ENCODE measurements at regions not wholly inside any gene's neighbourhood (a gene's known extent, or its start where the extent isn't known, plus 50 kb on each side); places are given as distances from the start of the nearest gene placed in this dataset. TPM values are rescaled to one million over a fixed set of nuclear protein-coding genes. Genes with fewer than 3 reads are reported as not detected.

GRCh38 chr10:42112331-42113157 lies 525.8 kb downstream of the ZNF33B start:
- Histone ChIP-seq H3K36me3 (ENCODE audit: control insufficient read depth, insufficient read depth, low read length) (no peaks in the 10 kb centered on the region), H3K4ac (ENCODE audit: low read depth, low read length) (no peak overlapping the region), H3K18ac (ENCODE audit: low read length) (no peak overlapping the region), H3K79me1 (ENCODE audit: low read length) (no peaks in the 10 kb centered on the region), H2BK15ac (replicated peaks; ENCODE audit: low read depth) (no peak overlapping the region), H3K79me2 (ENCODE audit: control insufficient read depth, insufficient read depth, low read length) (no peaks in the 10 kb centered on the region), H3K4me3 (ENCODE audit: low read length) (no peak overlapping the region), H3K23ac (ENCODE audit: low read length) (no peak overlapping the region), H2AK5ac (ENCODE audit: low read length) (no peak overlapping the region), H4K8ac (ENCODE audit: low read depth, low read length) (no peak overlapping the region), H3K27me3 (ENCODE audit: insufficient read depth, low read length, poor library complexity) (no peaks in the 10 kb centered on the region), H4K5ac (ENCODE audit: low read length) (no peak overlapping the region), H3K4me2 (ENCODE audit: low read length) (no peak overlapping the region), H3K9ac (ENCODE audit: low read length) (no peak overlapping the region), H2BK120ac (ENCODE audit: low read depth, low read length) (no peak overlapping the region), H3K56ac (ENCODE audit: low read length) (no peak overlapping the region), H3K27ac (ENCODE audit: low read depth, low read length) (no peak overlapping the region), H2BK5ac (ENCODE audit: low read length) (no peak overlapping the region), H3K4me1 (ENCODE audit: control insufficient read depth, low read depth, low read length) (no peaks in the 10 kb centered on the region)
- WGBS (ENCODE audit: extremely low coverage, insufficient coverage, low lambda C conversion rate), result no CpG with 5 or more reads among the region's 64 CpGs
- no peak for DNase-seq

GRCh38 chr10:42111661-42112330 lies 526.6 kb downstream of the ZNF33B start:
- no peak overlapping the region for H3K4ac ChIP-seq (ENCODE audit: low read depth, low read length)
- no peak overlapping the region for H4K8ac ChIP-seq (ENCODE audit: low read depth, low read length)
- no peak overlapping the region for H3K4me3 ChIP-seq (ENCODE audit: low read length)
- no peak overlapping the region for H3K23ac ChIP-seq (ENCODE audit: low read length)
- WGBS (ENCODE audit: extremely low coverage, insufficient coverage, low lambda C conversion rate), result no CpG with 5 or more reads among the region's 43 CpGs
- no peak overlapping the region for H2BK5ac ChIP-seq (ENCODE audit: low read length)
- no peak overlapping the region for H2AK5ac ChIP-seq (ENCODE audit: low read length)
- H3K27me3 ChIP-seq (ENCODE audit: insufficient read depth, low read length, poor library complexity), result no peaks in the 10 kb centered on the region
- H2BK120ac ChIP-seq (ENCODE audit: low read depth, low read length), result no peak overlapping the region
- H3K4me2 ChIP-seq (ENCODE audit: low read length), result no peak overlapping the region
- no peak overlapping the region for H3K27ac ChIP-seq (ENCODE audit: low read depth, low read length)
- no peak overlapping the region for H4K5ac ChIP-seq (ENCODE audit: low read length)
- H2BK15ac ChIP-seq (replicated peaks; ENCODE audit: low read depth), result no peak overlapping the region
- no peak overlapping the region for H3K56ac ChIP-seq (ENCODE audit: low read length)
- H3K9ac ChIP-seq (ENCODE audit: low read length), result no peak overlapping the region
- no peak overlapping the region for H3K18ac ChIP-seq (ENCODE audit: low read length)
- no peaks in the 10 kb centered on the region for H3K4me1 ChIP-seq (ENCODE audit: control insufficient read depth, low read depth, low read length)
- H3K79me1 ChIP-seq (ENCODE audit: low read length), result no peaks in the 10 kb centered on the region
- H3K79me2 ChIP-seq (ENCODE audit: control insufficient read depth, insufficient read depth, low read length), result no peaks in the 10 kb centered on the region
- no peaks in the 10 kb centered on the region for H3K36me3 ChIP-seq (ENCODE audit: control insufficient read depth, insufficient read depth, low read length)
- no peak for DNase-seq

- no peaks in the 10 kb centered on the region for H3K27me3 ChIP-seq (ENCODE audit: insufficient read depth, low read length, poor library complexity)
- no peak overlapping the region for H2BK5ac ChIP-seq (ENCODE audit: low read length)
- no peak overlapping the region for H2BK15ac ChIP-seq (replicated peaks; ENCODE audit: low read depth)
- no peak overlapping the region for H3K4me3 ChIP-seq (ENCODE audit: low read length)
- no peaks in the 10 kb centered on the region for H3K4me1 ChIP-seq (ENCODE audit: control insufficient read depth, low read depth, low read length)
- no peak overlapping the region for H3K4me2 ChIP-seq (ENCODE audit: low read length)
- H3K18ac ChIP-seq (ENCODE audit: low read length), result no peak overlapping the region
- WGBS (ENCODE audit: extremely low coverage, insufficient coverage, low lambda C conversion rate), result no CpG with 5 or more reads among the region's 33 CpGs
- H4K8ac ChIP-seq (ENCODE audit: low read depth, low read length), result no peak overlapping the region
- no peak overlapping the region for H3K23ac ChIP-seq (ENCODE audit: low read length)
- no peak overlapping the region for H2BK120ac ChIP-seq (ENCODE audit: low read depth, low read length)
- no peak overlapping the region for H4K5ac ChIP-seq (ENCODE audit: low read length)
- no peak overlapping the region for H2AK5ac ChIP-seq (ENCODE audit: low read length)
- H3K27ac ChIP-seq (ENCODE audit: low read depth, low read length), result no peak overlapping the region
- H3K56ac ChIP-seq (ENCODE audit: low read length), result no peak overlapping the region
- H3K4ac ChIP-seq (ENCODE audit: low read depth, low read length), result no peak overlapping the region
- no peak for DNase-seq
- H3K9ac ChIP-seq (ENCODE audit: low read length), result no peak overlapping the region
- no peaks in the 10 kb centered on the region for H3K36me3 ChIP-seq (ENCODE audit: control insufficient read depth, insufficient read depth, low read length)
- H3K79me2 ChIP-seq (ENCODE audit: control insufficient read depth, insufficient read depth, low read length), result no peaks in the 10 kb centered on the region
- no peaks in the 10 kb centered on the region for H3K79me1 ChIP-seq (ENCODE audit: low read length)
Observed at GRCh38 chr10:42111076-42111475, 527.3 kb downstream of the ZNF33B start.

Small RNA genes in the stretch of these regions (small RNA-seq; reads per million reads assigned to genes)
- gene KSR1P1 (ENCODE audit: insufficient read depth), result not detected
